ENCODE measurements at regions not wholly inside any gene's neighbourhood (a gene's known extent, or its start where the extent isn't known, plus 50 kb on each side); places are given as distances from the start of the nearest gene placed in this dataset.
"Not testable (repeated sequence)": the region's sequence is repeated elsewhere in the genome, so short reads cannot be mapped to it uniquely, and the experiment has no call there.

DNA sequence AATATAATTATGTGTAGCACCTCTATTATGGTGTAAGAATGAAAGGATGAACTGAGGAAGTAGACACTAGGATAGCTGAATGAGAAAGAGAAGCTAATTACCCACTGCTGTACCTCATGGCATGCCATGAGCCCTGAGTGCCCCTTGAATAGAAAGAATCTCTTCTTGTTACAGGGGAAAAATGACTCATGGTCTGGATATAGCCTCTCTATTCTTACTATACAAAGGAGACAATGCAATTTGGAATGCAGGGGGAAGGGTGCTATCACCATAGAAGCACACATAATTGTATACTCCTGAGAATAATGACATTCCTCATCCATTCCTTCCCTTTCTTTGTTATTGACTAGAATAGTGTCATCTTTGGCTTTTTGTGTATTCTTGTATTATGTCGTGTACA, 385.2 kb downstream of the CDH7 start:
- DNase-seq: peak; percentile 91

DNA sequence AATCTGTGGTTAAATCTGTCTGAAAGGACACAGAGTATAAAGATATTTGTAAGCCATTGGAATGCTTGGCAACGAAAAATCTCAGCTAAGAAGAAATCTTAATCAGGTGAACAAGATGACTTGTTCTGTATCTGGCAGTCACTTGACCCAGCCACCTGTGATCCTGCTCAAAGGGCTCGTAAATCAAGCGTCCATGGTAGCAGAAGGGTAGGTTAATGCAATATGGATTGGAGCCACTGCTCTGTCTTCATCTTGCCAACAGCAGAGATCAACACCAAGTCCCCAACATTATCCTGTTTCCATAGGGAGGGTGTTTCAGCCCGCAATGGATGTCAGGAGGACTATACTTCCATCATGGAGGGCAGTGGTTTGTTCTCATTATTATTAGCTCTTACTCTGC, 378.4 kb downstream of the CDH7 start:
- peak; percentile 78 for DNase-seq

DNA sequence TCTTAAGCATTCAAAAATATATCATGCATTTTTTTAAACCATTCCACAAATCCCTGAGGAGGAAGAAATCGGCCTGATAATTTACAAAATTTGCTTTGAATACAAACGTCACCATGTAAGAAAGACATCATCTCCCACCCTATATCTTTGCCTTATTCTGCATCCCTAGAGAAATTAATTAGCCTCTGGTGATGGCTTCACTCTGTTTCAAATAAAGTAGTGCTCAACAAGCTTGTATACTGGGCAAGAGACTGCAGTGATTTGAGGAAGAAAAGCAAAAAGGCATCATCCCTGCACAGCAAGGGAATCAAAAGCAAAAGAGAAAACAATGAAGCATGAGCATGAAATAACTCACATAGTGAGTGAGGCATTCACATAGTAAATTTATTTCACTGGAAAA, 375.5 kb downstream of the CDH7 start:
- DNase-seq: no peak

DNA sequence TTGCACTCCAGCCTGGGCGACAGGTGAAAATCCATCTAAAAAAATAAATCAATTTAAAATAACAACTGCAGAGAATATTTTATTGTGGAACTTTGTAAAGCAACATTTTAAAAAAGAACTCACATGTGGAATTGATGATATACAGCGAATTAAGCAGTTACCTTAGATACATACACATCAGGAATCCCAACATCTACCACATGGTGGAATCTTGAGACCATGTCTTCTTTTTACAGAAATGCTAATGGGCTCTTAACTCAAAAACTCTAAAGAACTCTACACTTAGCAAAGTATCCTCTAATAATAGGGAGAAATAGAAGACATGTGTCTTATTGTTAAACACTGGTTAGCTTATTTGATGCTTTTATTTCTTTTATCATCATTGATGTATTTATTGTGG, 373.6 kb downstream of the CDH7 start:
- DNase-seq: peak; percentile 63

DNA sequence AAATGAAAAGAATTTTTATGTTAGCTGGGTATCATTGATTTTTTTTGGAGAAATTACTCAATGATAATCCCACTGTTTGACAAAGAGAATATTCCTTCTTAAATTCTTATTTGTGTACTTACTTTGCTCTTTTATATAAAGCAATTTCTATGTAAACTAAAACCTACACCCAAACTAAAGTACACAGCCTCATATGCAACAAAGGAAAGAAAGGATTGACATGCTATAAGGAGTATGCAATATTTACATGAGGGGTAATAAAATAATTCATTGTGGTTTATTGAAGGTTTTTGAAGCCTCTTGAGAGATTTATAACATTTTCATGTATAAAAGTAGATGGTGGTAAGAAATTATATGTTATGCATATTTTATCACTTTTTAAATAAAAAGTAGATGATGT, 368.5 kb downstream of the CDH7 start:
- DNase-seq: no peak

DNA sequence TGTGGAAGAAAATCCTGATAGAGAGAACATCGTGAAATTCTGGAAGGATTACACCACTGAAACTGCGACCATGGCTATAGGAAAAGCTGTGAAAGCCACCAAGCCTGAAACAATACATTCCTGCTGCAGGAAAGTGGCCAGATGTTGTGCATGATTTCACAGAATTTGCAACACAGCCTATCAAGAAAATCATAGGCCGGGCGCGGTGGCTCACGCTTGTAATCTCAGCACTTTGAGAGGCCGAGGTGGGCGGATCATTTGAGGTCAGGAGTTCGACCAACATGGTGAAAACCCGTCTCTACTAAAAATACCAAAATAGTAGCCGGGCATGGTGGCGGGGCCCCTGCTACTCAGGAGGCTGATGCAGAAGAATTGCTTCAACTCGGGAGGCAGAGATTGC, 360.2 kb downstream of the CDH7 start:
- no peak for DNase-seq

DNA sequence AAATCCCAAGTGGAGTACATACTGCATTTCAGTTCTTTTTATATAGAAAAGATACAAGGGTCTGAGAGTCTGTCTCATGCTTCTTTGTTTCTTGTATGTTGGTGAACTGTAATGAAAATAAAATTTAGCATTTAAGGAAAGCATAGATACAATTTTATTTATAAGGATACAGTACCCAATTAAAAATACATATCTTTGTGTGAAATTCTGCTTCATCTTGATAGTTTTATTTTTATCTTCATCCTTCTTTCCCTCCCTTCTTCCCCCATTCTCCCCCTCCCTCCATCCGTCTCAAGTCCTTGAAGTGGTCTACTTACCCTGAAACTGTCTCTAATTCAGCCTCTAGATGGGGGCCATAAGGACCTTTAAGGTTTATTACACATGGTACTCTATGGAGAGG, 359.8 kb downstream of the CDH7 start:
- DNase-seq: no peak

DNA sequence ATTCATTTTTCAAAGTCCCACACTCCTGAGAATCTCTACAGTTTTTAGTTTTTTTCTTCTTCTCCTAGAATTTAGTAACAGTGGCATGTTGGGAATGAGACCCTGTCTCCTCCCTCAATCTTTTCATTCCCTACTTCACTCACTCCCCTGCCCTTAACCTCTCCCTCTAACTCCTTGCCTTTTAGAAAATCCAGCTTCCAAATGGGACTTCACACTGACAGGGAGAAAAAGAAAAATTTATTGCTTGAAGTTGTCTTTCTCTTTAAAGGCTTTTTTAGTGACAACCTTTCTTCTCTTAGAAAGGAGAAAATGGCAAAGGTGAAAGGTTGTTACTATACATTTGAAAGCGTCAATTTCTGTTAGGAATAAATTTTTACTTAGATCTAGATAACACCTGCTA, 359.2 kb downstream of the CDH7 start:
- no peak for DNase-seq

DNA sequence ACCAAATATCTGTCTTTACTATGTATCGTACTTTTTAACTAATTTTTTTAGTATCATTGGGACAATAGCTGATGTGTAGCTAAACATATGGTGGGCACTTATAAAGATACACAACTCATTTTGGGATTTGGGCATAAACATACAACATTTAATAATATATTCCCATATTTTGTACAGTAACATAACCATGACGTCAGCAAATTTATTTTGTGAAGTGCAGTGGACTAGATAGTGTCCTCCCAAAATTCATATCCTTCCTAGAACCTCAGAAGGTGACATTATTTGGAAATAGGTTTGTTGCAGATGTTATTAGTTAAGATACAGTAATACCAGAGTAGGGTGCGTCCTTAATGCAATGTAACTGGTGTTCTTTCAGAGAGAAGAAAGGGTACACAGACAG, 356.7 kb downstream of the CDH7 start:
- no peak for DNase-seq

DNA sequence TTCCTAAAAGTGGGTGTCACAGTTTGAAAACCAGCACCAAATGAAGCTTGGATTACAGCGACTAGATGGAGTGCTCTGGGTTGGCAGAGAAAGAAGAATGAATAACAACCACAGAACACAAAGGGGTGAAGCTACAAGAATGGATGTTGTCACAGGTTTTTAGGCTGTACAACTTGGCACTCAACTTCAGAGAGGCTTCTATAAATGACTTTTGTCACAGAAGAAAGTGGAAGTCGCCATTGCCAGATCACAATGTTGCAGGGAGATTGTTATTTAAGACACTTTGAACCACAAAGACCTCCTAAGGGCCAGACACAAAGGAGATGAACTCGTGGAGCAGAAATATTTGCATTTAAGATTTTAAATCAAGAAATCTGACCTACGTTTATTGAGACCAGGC, 354.2 kb downstream of the CDH7 start:
- peak; percentile 30 for DNase-seq

DNA sequence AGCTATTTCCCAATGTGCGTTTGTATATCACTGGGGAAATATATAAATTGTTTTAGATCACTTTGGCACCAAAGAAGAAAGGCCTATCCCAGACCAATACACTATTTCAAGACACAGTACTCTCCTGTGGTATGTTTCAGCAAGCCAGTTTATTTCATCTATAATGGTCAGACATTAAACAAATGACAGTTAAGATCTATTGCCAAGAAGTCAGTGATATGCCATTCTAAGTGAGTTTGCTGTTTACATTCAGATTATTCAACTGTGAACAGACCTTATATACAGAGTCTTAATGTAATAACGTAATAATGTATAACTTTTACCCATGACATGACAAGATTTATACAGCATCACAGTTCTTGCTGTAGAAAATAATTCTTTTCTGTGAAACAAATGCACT, 352.7 kb downstream of the CDH7 start:
- DNase-seq: no peak

DNA sequence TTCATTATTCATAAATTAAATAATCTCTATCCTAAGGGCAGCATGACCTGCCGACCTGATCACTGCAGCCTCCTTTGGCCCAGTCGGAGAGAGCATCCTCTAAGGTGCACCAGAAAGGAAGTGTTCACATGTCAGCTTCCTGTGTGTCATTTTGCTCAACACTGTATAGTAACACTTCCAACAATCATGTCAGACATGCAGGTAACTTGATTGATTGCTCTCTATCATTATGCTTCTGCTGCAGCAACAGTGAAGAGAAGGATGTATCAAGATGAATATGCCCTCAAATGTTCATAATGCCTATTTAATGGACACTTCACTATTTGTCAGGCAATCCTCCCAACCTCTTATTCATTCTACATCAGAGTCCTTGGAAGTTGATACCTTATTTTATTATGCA, 332.3 kb downstream of the CDH7 start:
- DNase-seq: no peak

DNA sequence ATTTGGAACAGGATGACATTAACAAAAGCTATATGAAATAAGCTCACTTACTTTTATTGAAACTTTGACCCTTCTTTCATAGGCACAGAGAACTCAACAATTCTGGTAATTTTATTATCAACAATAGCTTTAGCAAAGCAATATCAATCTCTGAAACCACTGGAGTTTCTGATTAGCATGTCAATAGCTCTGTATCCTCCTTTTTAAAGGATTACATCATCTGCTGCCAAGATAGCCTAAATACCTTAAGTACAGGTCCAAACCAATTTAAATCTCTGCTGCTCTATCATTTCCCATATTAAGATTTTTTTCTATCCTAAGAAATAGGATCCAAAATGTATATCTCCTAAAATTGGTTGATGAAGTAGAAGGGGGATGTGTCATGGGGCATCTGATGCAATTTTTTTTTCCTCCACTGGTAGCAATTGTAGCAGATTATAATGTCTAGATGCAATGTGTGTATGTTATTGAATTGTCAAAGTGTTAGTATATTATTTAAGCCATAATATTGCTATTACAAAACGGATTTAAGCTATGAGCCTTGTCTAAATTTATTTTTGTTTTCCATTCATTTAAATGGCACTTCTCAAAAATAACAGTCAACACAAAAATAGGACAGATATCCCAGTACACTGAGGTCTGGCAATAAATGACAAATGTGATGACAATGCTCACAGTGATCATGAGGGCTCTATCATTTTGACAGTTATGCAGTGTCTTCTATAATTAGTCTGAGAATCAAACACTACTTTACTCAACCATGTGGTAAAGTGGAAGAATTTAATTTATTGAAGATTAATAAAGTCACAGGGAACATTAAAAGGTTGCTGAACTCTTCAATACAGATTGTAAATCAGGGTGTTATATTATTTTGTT, 328.4 kb downstream of the CDH7 start:
- no peak for DNase-seq

DNA sequence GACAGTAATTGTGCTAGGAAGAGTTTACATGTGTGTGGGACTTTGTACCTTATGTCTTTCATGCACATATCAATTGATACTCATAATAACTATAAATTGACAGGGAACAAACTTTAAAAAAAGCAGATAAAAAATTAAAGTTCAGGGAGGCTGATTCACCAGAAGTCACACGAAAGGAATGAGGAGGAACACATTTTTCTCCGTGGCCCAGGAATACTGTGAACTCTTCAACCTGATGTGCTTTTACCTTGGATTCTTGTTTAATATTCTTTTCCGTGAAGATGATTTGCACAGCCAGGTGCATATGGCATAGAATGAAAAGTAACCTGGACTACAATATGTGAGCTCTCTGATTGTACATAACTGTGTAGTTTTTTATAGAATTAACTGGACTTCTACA, 326.3 kb downstream of the CDH7 start:
- no peak for DNase-seq

DNA sequence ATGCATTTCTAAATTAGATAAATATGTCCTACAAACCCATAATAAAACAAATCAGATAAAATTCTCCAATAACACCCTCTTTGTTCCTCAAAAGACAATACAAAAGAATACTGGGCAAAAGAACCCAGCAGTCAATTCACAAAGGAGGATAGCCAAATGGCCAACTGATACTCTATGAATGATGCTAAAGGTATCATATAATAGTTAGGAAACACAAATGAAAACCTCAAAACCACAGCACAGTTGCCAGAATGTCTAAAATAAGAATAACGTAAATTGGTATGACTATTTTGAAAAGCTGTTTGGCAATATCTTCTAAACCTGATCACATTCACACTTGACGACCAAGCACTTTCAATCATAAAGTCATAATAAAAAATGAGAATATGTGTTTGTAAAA, 315.4 kb downstream of the CDH7 start:
- DNase-seq: no peak

DNA sequence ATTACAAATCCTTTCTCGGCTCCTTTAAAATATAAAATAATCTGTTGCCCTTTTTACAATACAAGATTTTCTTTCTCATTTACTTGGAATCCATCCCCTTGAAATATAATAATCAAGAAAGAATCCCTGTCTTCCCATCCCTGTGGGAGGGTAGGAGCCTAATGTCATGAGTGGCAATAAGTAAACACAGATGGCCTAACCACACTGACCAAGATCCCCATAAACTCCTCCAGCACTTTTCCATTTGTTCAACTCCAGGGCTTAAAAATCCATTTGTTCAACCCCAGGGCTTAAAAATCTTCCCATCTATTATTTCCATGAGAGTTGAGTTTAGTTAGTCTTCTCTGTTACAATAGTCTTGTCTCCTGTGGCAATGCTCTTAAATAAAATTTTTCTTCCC, 297.6 kb downstream of the CDH7 start:
- DNase-seq: peak; percentile 68

DNA sequence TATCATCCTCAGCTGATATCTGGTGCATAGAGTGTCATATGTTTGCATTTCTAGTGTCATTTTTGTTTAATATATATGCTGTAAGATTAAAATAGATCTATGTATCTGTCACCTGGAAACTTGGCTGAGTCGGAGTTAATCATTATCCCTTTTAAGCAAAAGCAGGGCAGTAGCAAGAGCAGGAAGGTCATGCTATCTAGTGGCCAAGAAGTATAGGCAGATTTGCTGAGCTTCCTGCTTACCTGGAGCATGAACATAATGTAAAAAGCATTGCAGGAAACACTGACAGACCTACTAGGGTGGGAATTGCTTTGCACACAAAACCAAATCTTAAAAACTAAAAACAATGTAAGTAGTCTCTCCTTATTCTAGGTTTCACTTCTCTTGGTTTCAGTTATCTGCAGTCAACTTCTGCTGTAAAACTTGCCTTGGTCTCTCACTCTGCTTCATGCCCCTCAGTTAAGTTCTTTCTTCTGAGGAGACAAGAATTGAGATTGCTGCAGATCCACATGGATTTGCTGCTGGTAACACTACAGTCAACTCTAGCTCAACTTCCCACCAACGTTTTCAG, 295.3 kb downstream of the CDH7 start:
- peak; percentile 25 for DNase-seq

DNA sequence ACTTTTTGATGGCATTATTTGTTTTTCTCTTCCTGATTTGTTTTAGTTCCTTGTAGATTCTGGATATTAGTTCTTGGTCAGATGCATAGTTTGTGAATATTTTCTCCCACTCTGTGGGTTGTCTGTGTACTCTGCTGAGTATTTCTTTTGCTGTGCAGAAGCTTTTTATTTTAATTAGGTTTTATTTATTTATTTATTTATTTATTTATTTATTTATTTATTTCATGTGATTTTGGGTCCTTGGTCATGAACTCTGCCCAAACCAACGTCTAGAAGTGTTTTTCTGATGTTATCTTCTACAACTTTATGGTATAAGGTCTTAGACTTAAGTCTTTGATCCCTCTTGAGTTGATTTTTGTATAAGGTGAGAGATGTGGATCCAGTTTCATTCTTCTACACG, 292.2 kb downstream of the CDH7 start:
- no peak for DNase-seq

DNA sequence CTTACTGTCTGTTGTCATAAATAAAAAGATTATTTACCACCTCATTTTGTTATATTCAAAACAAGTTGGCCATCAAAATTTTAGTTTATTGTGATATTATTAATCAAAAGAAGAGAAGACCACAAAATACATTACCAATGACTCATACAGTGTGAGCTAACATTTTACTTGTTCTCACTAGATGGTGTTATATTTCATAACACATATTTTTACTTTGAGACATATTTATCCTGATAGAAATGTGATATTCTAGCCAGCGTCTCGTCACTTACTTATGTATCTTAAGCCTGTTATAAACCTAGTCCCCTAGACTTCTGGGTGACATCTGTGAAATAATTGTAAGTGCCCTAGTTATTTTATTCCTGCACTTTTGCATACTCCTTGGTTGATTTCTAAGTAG, 263.2 kb downstream of the CDH7 start:
- peak; percentile 27 for DNase-seq

DNA sequence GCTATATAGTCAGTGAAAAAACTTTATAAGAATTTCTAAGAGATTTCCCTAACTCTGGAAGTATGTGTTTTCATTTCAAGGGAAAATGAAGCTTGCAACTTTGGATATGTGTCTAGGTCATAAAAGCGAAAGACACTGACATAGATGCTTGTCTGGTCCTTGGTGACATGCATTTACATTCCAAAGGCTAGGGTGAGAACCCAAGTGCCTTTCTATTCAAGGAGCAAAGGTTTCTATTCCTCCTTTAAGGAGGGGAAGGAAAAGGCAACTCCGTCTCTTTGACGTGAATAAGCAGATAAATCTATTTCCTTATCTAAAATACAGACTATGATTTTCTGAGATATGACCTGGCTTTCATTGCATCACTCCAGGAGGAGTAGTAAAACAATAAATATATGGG, 261.1 kb downstream of the CDH7 start:
- DNase-seq: no peak

DNA sequence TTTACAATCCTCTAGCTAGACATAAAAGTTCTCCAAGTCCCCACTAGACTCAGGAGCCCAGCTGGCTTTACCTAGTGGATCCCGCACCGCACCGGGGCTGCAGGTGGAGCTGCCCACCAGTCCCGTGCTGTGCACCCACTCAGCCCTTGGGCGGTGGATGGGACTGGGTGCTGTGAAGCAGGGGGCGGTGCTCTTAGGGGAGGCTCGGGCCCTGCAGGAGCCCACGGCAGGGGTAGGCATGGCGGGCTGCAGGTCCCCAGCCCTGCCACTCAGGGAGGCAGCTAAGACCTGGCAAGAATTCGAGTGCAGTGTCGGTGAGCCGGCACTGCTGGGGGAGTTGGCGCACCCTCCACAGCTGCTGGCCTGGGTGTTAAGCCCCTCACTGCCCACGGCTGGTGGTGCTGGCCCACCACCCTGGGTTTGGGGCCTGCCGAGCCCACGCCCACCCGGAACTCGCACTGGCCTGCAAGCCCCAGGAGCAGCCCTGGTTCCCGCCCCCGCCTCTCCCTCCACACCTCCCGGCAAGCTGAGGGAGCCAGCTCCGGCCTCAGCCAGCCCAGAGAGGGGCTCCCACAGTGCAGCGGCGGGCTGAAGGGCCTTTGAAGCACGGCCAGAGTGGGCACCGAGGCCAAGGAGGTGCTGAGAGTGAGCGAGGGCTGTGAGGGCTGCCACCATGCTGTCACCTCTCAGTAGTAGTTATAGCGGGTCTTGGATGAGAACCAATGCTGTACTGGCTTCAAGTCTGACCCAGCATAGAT, 255.2 kb downstream of the CDH7 start:
- no peak for DNase-seq

DNA sequence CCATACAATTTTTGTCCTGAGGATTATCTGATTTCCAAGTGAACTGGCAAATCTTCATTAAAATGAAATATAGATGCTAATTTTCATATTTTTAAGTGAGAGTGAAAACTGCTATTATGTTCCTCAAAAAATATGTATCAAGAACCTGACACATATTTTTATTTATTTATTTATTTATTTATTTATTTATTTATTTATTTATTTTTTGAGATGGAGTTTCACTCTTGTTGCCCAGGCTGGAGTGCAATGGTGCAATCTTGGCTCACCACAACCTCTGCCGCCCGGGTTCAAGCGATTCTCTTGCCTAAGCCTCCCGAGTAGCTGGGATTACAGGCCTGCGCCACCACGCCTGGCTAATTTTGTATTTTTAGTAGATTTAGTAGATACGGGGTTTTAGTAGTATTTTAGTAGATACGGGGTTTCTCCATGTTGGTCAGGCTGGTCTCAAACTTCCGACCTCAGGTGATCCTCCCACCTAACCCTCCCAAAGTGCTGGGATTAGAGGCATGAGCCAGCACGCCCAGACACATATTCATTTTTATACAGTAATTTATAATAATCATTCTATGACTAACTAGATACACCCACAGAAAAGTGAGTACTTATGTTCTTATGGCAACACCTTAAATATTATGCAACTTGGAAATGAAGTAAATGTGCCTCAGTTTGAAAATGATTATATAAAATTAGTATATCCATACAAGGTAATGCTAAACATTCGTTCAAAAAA, 248.3 kb downstream of the CDH7 start:
- not testable (repeated sequence) for DNase-seq

DNA sequence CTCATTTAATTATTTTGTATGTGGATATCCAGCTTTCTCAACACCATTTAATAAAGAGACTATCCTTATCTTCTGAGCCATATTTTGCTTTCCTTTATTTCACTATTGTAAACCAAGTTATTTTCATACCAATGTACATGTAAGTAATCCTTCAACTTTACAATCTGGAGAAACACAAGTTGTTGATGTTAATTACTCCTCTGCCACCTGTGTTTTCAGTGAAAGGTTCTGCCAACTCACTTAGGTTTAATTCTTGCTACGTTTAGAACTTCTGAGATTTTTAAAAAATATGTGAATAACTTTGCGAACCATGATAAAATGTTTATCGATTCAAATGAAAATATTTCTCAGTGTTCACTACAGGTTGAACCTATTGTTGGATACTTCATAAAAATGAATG, 244.4 kb downstream of the CDH7 start:
- DNase-seq: no peak
